SIG-M5 treated with dmso at 0.1 percent for 504 hours (cell line): ENCODE measurements at regions not wholly inside any gene's neighbourhood (a gene's known extent, or its start where the extent isn't known, plus 50 kb on each side); places are given as distances from the start of the nearest gene placed in this dataset.
A peak's percentile ranks its signal among the peaks of the same experiment; 100 is the strongest.
"Not testable (repeated sequence)": the region's sequence is repeated elsewhere in the genome, so short reads cannot be mapped to it uniquely, and the experiment has no call there.

Experiments
- DNase-seq: peaks from one replicate; lab custom pipeline; 2025; ENCODE audit not compliant: unreplicated experiment; lab: John Stamatoyannopoulos, UW

- DNase-seq: no peak
Observed at GRCh38 chr4:141340458-141340857, 119.8 kb downstream of the ZNF330 start.

GRCh38 chr4:141346144-141346543 lies 125.4 kb downstream of the ZNF330 start:
- DNase-seq: peak; percentile 21

GRCh38 chr4:141347684-141348083 lies 127.0 kb downstream of the ZNF330 start:
- no peak for DNase-seq

DNA sequence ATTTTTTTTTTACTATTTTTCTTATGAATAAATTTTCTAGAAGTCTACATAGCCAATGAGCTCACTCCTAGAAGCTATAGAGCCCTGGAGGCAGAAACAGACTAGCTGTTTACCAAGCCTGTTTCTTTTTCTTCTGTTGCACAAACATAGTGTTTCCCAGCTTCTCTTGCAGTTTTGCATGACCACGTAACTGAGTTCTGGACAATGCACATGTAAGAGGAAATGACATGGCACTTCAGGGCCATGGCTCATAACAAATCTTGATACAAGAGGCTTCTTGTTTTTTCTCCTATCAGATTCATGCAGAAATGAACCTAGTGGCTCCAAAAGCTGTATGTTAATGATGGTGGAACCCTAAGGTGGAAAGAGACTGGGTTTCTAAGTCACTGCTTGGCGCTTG lies 127.4 kb downstream of the ZNF330 start:
- DNase-seq: no peak

GRCh38 chr4:141348573-141348972 lies 127.9 kb downstream of the ZNF330 start:
- no peak for DNase-seq

DNA sequence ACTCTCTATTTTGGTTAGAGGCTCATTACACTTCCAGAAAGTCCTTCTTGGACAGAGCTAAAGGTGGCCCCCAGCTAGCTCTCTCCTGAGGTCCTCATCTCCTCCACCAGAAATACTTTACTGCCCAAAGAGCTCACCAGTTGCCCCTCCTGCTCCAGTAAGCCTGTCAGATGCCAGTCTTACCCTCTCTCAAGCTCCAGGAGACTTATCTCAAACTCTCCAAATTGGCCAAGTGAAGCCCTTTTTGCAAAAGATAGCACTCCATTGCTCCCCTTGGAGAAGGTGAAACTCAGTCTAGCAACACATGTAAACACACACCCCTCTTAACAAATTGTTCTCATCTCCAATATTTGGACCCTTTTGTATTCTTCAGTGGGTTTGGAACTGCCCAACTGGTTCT lies 128.5 kb downstream of the ZNF330 start:
- DNase-seq: no peak

GRCh38 chr4:141350122-141350905 lies 129.6 kb downstream of the ZNF330 start:
- no peak for DNase-seq

- DNase-seq: no peak
Observed at GRCh38 chr4:141352331-141352730, 131.6 kb downstream of the ZNF330 start.

DNA sequence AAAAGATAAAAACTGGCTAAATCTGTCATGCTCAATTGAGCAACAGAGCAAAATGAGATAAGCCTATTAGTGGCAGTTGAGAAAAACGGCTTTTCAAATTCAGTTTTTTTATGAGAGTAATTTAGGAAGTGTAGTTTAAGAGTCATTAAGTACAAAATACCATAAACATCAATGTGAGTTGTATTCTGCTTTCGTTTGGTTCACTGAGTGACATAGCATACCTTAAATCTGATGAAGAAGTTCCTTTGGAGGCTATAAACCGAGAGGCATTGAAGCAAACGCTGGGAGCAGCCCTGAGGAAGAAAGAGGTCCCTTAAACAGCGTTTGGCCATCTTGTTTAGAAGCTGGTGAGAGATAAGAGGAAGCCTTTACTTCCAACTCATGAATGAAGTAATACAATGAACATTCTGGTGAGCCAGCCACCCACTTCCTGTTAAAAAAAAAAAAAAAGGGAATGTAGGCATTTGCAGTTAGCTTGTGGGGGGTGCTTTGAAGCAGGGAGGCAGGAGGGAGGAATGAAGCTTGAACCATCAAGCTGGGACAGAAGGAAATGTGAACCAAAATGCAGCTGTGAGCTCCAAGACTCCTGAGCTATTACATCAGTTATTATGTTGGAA lies 132.3 kb downstream of the ZNF330 start:
- peak; percentile 46 for DNase-seq

DNA sequence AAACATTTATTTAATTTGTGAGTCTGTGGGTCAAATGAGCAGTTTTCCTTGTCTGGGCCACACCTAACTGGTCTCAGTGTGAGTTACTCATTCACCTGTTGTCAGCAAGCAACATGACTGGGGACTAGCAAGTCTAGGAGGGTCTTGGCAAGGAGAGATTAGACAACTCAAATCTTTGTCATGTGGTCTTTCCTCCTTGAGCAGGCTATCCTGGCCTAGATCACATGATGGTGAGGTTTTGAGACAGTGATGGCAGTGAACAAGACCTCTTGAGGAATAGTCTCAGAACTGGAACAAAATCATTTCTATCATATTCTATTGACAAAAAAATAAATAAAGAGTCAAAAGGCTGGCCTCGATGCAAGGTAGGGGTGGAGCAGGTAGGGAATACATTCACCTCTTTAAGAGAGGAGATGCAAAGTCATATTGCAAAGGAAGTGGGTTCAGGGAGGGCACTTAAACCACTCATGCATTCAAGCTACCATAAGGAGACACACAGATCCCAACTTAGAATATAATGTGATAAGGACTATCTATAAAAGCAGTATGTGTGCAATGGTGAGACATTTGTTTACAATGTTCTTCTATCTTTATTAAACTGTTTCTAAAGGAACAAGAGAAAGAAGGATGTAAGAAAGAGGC lies 135.7 kb downstream of the ZNF330 start:
- DNase-seq: no peak

DNA sequence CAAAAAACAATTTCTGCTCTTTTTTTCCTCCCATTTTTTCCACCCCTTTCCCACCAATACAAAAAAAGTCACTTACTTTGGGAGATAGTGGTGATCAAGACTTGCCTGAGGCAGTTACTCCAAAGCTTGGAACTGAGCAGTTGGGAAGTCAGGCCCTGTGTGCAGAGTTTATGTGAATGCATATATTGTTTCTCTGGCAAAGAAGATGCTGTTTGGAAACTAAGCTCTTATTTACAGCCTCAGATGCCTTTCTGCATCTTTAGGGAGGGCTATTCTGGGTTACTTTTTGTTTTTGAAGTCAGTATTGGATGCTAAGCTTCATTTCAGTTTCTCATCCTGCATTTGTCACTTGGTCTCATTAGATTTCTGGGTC lies 136.3 kb downstream of the ZNF330 start:
- DNase-seq: no peak

DNA sequence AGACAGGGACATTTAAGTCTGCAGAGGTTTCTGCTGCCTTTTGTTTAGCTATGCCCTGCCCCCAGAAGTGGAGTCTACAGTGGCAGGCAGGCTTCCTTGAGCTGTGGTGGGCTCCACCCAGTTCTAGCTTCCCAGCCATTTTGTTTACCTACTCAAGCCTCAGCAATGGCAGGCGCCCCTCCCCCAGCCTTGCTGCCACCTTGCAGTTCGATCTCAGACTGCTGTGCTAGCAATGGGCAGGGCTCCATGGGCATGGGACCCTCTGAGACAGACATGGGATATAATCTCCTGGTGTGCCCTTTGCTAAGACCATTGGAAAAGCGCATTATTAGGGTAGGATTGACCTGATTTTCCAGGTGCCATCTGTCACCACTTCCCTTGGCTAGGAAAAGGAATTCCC lies 147.5 kb downstream of the ZNF330 start:
- not testable (repeated sequence) for DNase-seq

GRCh38 chr4:141371206-141371605 lies 150.5 kb downstream of the ZNF330 start:
- DNase-seq: no peak

DNA sequence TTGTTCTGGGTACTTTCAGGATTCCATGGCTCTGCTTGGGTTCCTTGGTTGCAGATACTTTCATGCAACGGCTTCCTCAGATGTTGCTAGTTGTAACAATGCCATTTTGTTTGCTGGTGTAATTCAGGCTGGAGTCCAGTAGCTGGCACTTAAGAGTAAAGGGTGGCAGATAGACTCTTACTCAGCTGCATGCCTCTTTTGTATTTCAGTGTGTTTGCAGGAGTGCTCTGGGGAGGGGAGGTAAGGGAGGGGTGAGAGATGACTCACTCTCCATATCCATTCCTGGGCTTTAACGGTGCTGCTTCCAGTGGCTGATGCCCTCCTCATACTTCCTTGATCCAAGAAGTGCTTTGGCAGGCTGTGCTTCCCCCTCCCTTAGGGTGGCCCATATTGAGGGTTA lies 155.2 kb downstream of the ZNF330 start:
- DNase-seq: peak; percentile 32

GRCh38 chr4:141376769-141377168 lies 156.1 kb downstream of the ZNF330 start:
- DNase-seq: no peak

DNA sequence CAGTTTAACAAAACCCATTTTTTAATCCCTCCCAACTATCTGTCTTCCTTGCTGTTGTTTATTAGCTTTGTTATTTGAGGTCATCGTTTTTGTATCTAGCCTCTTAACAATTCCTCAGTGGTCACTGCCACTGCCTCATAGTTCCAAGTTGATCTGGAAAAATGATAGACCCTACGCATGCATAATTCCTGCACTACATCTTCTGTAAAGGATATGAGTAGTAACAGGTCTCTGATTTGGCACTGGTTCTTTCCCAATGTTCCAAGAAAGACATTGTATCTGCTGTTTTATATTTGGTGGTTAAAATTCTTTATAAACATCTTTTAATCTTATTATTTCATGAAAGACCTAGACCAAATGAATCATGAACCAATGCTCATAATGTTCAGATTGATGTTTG lies 166.6 kb downstream of the ZNF330 start:
- DNase-seq: no peak

- DNase-seq: no peak
Observed at GRCh38 chr4:141388481-141388880, 167.8 kb downstream of the ZNF330 start.

- DNase-seq: no peak
Observed at GRCh38 chr4:141389649-141390048, 169.0 kb downstream of the ZNF330 start.

- no peak for DNase-seq
Observed at GRCh38 chr4:141390571-141390970, 169.9 kb downstream of the ZNF330 start.

DNA sequence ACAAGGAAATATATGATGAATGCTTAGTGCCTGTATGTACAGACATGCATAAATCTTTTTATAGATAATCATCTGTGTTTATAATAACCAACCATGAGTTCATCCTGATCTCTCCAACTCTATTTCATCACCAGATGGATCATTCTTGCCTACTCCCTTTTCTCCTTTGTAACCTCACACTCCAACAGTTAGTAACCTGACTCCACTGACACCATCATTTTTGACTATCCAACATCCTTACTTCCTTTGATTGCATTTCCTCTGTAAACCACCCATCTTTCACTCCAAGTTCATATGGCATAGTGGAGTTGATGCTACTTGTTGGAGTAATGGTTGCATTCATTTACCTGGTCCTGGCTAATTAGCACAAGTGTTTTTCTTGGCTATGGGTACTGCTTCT lies 170.6 kb downstream of the ZNF330 start:
- no peak for DNase-seq

DNA sequence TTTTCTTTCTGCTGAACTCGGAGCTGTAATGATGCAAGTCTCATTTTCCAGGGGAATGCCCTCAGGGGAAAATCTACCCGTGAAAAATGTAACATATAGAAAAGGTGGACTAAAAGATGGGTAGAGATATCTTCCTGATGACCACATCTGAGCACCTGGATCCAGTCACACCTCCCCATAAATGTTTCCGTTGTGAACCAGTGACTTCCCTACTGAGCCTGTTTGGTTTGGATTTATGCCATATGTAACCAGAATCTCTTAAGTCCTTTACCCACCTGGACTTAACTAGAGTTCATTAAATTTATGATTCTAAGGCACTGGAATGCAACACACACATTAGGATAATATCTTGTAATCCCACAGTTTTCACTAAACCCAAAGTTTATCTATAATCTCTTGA lies 171.1 kb downstream of the ZNF330 start:
- no peak for DNase-seq

DNA sequence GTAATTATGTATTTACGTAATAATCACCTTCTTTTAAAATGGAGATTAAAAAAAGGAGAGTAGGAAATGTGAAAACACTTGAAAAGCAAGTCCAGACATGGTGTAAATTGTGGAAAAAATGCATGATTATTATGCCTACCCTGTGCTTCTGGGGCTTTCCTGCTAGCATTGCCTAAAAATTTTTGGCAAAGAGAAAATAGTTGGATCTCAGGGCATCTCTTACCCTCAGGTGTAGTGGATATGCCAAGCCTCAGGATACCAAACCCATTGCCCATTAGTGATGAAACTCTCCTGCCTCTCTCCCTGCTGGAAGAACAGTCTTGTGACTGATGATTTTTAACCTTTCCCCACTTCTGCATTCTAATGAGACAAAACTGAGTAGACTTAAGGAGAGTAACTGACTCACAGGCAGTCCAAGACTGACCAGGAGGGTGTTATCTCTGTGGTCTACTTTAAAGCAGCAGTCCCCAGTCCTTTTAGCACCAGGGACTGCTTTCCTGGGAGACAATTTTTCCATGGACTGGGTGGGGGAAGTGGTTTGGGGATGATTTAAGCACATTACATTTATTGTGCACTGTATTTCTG lies 174.6 kb downstream of the ZNF330 start:
- DNase-seq: no peak
